ENCODE measurements at regions not wholly inside any gene's neighbourhood (a gene's known extent, or its start where the extent isn't known, plus 50 kb on each side); places are given as distances from the start of the nearest gene placed in this dataset.

DNA sequence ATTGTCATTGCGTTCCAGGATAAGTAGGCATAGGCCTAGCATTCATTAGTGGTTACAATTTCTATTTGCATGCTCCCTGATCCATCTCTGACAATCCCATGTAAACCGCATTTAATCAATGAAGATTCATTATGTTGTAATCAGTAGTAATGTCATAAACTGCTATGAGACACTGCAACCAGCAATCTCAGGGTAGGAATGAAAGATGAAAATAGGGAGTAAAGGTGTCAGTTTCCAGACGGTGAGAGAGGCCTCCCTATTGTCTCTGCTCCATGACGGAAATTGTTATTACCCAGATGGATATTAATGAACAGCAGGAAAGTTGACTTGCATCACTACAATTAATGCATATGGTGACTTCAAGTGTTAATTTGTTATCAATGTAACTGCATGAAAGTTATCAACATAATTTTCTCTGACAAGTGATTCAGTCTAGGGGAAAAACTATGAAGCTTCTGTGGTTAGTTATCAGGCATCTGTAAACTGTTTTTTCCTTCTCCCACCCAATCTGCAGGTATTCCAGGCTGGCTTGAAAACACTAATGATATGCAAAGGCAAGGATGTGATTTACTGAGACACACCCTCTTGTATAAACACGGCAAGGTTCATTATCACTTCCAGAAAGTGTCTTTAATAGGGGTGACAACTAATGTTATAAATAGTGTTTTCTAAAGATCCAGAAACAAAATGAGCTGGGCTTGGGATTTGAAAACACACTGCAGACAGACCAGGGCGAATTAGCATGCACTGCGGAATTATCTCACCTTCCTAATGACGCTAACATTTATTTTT, 73.5 kb downstream of the ZNF622 start:
- TF ChIP-seq CTCF (IDR thresholded peaks at IDR 0.05; ENCODE audit: low read length) (no peak), EZH2 (IDR thresholded peaks at IDR 0.05; ENCODE audit: borderline replicate concordance, low read length) (no peak)
